OCI-M2 (cell line): ENCODE measurements at regions not wholly inside any gene's neighbourhood (a gene's known extent, or its start where the extent isn't known, plus 50 kb on each side); places are given as distances from the start of the nearest gene placed in this dataset.
"Not testable (repeated sequence)": the region's sequence is repeated elsewhere in the genome, so short reads cannot be mapped to it uniquely, and the experiment has no call there.

Source experiments
- DNase-seq: peaks from one replicate; lab custom pipeline; 2025; ENCODE audit not compliant: unreplicated experiment; lab: John Stamatoyannopoulos, UW

DNA sequence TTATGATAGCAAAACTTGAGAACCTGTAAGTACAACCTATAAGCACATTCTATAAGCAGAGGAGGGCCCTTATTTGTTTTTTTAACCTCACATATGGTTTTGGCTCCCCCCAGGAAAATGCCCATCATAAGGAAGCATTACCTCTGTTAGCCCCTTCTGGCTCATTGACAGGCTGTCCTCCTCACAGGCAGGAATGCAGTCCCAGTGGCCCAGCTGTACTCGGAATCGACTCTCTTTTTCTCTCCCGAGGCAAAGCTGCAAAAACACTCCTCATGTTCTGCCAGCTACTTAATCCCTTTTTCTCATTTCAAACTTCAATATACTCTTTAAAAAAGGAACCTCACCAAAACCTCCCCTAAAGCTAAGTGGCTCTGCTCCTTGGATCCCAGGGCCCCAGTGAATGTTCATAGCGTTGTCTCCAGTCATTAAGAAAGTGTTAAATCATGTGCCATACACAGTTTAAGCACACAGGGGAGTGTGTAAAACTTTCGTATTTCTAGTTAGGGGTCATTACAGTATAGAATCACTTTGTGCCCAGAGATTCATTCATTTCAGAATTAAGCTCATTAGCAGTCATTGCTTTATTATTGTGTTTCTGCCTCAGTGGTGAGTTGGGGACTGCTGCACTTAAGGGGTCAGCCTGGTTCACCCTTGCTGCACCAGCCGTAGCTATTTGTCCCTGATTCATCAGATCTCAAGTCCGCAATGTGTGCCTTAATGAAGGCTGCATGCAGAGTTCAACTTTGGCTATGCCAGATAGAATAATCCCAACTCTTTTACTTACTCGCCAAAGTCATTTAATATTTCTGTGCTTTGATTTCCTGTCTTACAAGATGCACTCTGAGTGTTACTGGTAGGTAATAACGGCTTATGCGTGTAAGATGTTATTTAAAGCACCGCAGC is 57.6 kb downstream of the JRKL start:
- DNase-seq: no peak

DNA sequence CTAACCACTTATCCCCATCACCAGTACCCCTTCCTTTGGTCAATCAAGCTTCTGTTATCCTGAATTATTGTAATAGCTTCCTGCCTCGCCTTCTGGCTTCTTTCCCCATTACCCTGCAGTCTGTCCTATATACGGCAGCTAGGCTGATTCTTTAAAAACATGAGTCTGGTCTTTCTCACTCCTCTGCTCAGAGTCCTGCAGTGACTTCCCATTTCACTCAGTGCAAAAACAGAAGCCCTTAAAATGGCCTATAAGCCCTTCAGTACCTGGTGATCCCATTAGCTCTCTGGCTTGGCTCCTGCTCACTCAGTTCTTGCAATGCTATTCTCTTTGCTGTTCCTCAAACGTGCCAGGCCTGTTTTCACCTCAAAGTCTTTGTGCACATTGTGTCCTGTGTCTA is 58.4 kb downstream of the JRKL start:
- DNase-seq: no peak

- DNase-seq: no peak
Observed at GRCh38 chr11:96456111-96456510, 66.3 kb downstream of the JRKL start.

DNA sequence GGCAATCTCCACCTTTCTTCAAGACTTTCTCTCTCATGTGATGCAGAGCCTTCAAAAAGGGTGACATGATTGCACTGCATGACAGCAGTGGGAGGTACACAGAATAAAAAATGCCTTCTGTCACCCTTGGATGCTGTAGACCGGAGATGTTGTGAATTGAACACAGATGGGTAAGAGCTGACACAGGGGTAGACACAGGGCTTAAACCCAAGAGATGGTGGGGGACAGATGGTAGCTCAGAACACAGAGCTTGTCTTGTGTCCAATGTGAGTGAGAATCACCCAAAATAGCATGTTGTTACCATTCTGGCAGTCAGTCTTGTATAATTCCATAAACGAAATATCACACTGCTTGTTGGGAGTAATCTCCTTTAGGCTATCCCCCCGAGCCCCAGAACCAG is 69.9 kb downstream of the JRKL start:
- DNase-seq: no peak

GRCh38 chr11:96461871-96462270 is 72.1 kb downstream of the JRKL start:
- DNase-seq: no peak

DNA sequence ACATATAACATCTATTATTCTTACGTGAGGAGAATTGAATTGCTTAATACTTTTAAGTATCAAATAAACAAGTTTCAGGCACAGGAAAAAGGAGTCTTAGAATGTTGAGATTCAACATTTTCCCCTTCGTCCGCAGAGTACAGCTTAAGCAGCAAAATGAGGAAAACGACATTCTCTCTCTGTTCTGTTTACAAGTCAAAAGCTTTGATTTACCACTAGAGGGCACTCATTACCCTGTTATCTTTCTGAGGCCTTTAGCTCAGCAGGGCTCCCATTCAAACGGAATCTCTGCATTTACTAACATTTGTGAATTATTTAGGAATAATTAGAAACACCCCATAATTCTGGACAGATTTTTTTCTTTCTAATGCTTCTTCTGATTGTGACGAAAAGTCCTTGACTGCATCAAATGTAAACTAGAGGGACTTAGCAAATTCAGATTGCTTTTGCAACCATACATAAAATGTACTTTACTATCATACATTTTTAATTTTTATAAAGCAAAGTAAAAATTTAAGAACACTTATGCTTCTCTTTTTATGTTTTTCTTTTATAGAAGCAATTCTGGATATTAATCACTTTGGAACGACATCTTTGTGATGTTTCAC is 75.0 kb downstream of the JRKL start:
- peak; percentile 11 for DNase-seq

- no peak for DNase-seq
Observed at GRCh38 chr11:96465512-96465911, 75.7 kb downstream of the JRKL start.

- DNase-seq: no peak
Observed at GRCh38 chr11:96466607-96467006, 76.8 kb downstream of the JRKL start.

- DNase-seq: no peak
Observed at GRCh38 chr11:96469776-96470175, 80.0 kb downstream of the JRKL start.

- no peak for DNase-seq
Observed at GRCh38 chr11:96470521-96470920, 80.7 kb downstream of the JRKL start.

GRCh38 chr11:96472085-96472484 is 82.3 kb downstream of the JRKL start:
- no peak for DNase-seq

- no peak for DNase-seq
Observed at GRCh38 chr11:96474263-96474662, 84.5 kb downstream of the JRKL start.

- DNase-seq: no peak
Observed at GRCh38 chr11:96481204-96481603, 91.4 kb downstream of the JRKL start.

DNA sequence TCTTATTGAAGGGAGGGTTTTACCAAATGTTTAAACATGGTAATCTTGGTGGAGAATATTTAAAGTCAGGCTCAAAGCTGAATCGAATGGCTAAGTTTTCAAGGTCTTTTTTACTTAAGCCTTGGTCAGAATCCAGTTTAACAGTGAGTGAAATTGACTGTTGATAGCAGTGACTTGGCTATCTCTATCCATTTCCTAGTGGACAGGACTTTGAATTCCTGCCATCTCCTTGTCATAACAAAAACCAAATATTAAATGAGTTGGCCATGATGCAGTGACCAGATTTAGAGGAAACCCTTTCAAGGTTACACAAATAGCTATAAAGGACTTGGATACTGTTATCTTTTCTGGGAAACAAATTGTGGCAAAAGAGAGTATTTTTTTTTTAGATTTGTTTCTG is 92.0 kb downstream of the JRKL start:
- DNase-seq: no peak

DNA sequence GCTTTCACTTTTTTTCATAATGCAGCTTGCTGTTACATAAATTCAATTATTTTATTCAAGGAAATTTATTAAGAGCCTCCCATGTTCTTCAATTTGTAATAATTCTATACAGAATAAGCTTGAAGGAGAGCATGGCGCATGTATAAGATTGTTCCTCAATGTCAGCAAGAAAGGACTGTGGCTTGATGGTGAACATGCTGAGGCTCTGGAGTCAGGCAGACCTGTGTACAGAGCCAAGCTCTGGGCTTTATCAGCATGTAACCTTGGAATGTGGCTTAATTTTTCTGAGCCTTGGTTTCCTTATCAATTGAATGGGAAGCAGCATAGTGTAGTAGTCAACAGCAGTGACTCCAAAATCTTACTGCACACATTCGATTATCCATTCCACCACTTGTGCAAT is 92.4 kb downstream of the JRKL start:
- no peak for DNase-seq

DNA sequence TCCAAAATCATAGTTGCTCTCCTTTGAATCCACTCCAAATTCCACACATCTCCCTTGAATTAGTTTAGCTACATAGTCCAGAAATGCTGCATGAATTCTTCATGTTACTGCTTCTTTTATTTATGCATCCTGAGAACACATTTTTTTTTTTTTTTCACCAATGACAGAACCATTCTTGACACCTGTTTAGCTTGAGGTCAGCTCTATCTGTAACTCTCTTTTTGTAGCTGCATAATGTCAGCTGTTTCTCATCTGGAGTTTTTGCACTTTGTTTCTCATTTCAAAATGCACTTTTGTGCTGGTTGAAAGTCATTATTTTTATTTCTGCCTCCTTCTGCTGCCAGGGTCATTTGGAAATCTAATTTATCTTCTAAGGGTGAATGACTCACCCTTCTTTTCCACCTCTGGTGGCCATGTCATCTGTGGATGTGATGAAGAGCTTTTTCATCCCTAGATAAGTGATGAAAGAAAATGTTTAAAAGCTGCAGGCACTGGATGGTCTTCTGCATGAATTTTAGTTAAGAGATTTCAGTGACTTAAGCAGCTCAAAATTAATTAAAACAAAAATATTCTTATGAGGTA is 93.7 kb downstream of the JRKL start:
- no peak for DNase-seq

DNA sequence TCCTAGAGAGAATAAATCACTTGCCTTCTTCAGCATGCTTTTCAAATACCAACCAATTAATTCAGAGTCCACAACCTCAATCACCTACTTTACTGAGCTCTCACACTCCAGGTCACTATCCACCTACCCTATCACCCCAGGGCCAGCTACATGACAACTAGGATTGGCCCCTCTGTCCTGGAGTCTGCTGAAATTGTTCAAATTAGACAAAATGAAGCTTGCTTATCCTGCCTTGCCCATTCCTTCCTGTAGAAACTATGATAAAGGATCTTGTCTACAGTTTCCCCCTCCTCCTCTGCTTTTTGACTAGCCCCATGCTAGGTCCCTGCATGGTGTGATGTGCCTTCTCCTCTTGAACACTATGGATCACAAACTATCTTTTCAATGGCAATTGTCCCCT is 94.5 kb downstream of the JRKL start:
- no peak for DNase-seq

DNA sequence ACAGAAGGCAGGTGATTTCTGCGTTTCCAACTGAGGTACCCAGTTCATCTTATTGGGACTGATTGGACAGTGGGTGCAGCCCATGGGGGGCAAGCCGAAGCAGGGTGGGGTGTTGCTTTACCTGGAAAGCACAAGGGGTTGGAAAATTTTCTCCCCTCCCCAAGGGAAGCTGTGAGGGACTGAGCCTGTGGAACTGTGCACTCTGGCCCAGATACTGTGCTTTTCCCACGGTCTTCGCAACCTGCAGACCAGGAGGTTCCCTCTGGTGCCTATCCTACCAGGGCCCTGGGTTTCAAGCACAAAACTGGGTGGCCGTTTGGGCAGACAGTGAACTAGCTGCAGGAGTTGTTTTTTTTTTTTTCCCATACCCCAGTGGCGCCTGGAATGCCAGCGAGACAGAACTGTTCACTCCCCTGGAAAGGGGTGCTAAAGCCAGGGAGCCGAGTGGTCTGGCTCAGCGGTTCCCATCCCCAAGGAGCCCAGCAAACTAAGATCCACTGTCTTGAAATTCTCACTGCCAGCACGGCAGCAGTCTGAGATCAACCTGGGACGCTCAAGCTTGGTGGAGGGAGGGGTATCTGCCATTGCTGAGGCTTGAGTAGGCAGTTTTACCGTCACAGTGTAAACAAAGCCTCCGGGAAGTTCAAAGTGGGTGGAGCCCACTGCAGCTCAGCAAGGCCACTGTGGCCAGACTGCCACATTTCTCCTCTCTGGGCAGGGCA is 97.2 kb downstream of the JRKL start:
- no peak for DNase-seq

DNA sequence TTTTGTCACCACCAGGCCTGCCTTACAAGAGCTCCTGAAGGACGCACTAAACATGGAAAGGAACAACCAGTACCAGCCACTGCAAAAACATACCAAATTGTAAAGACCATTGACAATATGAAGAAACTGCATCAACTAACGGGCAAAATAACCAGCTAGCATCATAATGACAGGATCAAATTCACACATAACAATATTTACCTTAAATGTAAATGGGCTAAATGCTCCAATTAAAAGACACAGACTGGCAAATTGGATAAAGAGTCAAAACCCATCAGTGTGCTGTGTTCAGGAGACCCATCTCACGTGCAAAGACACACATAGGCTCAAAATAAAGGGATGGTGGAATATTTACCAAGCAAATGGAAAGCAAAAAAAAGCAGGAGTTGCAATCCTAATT is 99.1 kb downstream of the JRKL start:
- DNase-seq: not testable (repeated sequence)

- no peak for DNase-seq
Observed at GRCh38 chr11:96500440-96500839, 110.6 kb downstream of the JRKL start.

DNA sequence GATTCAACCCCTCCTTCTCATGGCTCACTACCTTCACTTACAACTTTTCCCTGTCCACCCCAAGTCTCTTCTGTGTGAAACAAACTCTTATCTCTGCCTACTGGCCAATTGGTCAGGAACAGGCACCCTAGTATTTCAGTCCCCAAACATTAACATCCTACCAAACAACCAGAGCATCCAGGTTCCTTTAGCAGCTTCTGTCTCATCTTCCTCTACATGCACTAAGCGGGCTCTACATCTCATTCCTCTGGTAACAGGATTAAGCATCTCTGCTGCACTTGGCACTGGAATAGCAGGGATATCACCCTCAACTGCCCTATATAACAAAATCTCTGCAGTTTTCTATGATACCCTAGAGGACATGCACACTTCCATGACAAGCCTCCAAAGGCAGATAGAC is 116.2 kb downstream of the JRKL start:
- no peak for DNase-seq

DNA sequence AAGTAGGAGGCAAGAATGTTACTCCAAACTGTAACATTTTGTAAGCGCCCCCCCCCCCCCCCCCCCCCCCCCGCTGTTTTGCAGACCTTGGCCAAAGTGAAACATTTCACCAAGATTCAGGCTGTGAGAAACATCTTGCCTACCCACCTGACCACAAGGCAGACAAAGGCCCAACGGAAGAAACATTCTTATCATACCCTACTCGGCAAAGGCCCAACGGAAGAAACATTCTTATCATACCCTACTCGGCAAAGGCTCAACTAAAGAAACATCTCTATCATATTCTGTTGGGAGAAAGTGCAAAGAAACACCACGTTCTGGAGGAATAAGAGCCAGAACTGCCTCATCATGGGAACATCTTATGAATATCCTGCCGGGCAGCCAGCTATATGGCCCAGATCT is 117.1 kb downstream of the JRKL start:
- DNase-seq: no peak
